Left ventricle myocardium superior (tissue), 1 donor: ENCODE measurements at regions not wholly inside any gene's neighbourhood (a gene's known extent, or its start where the extent isn't known, plus 50 kb on each side); places are given as distances from the start of the nearest gene placed in this dataset.
"Not testable (repeated sequence)": the region's sequence is repeated elsewhere in the genome, so short reads cannot be mapped to it uniquely, and the experiment has no call there.

Experiments used
- ATAC-seq: fragments of 200-7000 bp; cut with Tn5 transposase; one replicate; pipeline ENCODE4 v1.9.1; 2020; ENCODE audit warnings: mild to moderate bottlenecking, moderate library complexity
- DNase-seq: peaks from one replicate; pipeline ENCODE4 v3.0.0-alpha.2; 2020
- intact Hi-C: fragments of 100-400 bp; cut with micrococcal nuclease; formaldehyde crosslinking; loops from one replicate; pipeline ENCODE4 v1.11.0; 2022
- donor health status: DM: no; HTN: yes; CAD: no; lungs with severe emphysema.

DNA sequence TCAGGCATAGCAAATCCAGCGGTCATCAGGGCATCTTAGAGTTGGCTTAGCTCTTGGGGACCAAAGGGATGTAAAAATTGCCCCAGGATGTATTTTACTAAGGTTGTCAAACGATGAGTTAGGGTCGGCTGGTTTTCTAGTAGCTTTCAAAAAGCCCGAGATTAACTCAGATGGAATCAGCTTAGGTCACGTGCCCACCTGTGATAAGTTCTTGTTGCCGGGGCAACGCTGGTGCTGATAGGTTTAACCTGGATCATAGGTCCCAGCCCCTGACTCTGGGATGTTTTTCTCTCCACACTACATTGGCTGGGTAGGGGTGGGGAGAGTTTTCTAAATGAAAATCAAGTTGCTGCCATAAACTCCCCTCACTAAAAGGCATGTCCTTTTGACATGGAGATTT lies 257.3 kb upstream of the SULF2 start:
- intact Hi-C loops: no loop called here
- no peak for ATAC-seq
- DNase-seq: no peak

DNA sequence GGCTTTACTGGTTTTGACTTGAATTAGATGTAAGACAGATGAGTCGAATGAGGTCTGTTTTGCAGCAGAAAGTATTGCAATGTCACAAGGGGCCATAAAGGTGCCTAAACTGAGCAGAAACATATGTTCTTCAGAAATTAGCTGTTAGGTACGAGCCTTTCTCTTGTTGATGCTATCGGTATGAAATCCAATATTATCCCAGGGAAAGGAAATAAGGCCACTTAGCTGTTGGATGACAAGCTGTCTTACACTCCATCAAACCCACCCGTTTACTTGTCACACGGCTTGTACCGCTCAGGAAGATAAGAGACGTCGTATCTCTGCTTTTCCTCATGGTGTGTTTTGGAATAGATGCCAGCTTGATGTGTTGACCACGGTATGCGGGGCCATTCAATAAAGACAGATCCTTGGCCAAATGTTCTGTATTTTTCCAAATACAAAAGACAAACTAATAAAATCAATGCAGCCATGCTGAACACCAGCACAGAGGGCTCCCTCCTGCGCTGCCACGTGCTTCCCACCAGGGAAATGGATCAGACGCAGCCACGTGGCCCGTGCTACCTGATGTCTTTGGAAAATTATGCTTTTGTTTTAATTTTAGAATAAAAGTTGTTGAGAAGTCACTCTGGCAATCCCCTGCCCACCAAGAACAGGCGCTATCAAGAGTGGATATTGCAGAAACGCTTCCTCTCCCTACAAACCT lies 255.9 kb upstream of the SULF2 start:
- DNase-seq (no peak), ATAC-seq (no peak)
- intact Hi-C loops: no loop called here

DNA sequence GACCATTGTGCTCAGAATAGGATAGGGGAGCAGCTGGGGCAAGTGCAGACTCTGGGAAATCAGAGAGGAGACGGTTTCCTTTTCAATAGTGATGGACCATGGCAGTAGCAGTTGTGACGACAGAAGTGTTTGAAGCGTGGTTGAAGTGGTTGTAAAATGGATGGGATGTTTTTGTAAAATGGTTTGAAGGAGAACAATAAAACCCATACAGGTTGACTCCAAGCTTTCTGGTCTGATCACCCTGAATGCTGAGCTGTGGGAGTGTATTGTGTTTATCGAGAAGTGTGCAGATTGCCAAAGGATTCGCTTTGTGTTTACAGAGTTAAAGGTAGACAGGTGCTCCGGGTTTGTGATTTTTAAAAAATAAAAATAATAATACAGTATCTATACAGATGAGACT lies 255.2 kb upstream of the SULF2 start:
- intact Hi-C loops: no loop called here
- DNase-seq (no peak), ATAC-seq (no peak)

DNA sequence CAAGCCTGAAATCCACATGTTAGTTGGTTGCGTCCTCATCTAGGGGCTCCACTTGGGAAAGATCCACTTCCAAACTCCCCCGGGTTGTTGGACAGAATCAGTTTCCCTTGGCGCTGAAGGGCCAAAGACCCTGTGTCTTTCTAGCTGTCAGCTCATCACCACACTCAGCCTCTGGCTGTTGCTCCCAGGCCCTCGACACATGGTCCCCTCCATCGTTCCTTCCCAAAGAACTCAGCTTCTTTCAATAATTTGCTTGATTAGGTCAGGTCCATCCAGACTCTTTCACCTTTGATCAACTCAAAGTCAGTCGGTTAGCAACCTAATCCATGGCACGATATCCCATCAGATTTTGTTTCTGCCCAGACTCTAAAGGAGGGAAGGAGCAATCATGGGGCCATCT lies 254.8 kb upstream of the SULF2 start:
- ATAC-seq: no peak
- intact Hi-C loops: no loop called here

DNA sequence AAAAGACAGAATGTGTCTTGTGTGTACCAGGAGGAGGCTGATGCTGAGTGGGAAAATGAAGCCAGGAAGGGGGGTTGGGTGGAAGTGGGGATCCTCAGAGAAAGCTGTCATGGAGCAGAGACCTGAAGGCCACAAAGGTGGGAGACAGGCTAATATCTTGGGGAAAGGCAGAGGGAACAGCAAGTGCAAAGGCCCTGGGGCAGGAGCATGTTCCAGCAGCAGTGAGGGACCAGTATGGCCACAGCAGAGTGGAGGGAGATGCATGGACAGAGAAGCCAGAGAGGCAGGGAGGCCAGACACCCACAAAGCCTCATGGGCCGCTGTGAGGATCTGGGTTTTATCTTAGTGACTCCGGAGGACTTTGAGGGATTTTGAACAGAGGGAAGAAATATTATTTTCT lies 254.2 kb upstream of the SULF2 start:
- intact Hi-C loops: no loop called here
- no peak for DNase-seq
- no peak for ATAC-seq

More for the DNA sequence above, 254.8 kb upstream of the SULF2 start:
- DNase-seq: no peak

DNA sequence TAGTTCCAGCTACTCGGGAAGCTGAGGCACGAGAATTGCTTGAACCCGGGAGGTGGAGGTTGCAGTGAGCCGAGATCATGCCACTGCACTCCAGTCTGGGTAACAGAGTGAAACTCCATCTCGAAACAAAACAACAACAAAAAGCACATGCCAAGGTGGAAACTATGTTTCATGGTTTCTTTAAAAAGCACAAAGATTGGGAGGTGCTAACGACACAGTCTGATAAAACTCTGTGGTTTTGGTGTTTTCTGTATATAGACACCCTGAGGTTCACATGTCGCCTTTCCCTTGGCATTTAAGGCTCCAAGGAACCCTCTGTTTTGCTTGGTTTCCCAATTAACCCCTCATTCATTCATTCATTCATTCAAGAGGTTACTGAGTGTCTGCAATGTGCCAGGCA lies 253.4 kb upstream of the SULF2 start:
- intact Hi-C loops: no loop called here
- DNase-seq: no peak

DNA sequence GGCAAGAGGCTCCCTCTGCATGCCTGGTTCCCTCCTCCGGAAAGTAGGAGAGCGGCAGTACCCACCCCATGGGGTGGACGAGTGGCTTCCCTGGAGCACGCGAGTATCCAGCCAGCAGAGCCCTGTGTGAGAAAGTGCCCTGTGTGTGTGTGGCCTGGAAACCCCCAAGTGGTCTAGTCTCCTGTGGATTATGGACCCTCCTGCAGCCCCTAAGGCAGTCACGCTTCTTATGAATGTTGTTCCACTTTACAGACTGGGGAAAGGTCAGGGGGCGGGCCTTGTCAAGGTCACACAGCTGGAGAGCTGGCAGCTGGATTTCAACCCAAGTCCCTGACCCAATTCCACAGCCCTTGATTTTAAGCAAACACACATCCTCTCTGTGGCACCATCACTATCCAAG lies 252.5 kb upstream of the SULF2 start:
- DNase-seq, ATAC-seq, intact Hi-C loops: not testable (repeated sequence)

More for the DNA sequence above, 253.4 kb upstream of the SULF2 start:
- ATAC-seq: no peak

DNA sequence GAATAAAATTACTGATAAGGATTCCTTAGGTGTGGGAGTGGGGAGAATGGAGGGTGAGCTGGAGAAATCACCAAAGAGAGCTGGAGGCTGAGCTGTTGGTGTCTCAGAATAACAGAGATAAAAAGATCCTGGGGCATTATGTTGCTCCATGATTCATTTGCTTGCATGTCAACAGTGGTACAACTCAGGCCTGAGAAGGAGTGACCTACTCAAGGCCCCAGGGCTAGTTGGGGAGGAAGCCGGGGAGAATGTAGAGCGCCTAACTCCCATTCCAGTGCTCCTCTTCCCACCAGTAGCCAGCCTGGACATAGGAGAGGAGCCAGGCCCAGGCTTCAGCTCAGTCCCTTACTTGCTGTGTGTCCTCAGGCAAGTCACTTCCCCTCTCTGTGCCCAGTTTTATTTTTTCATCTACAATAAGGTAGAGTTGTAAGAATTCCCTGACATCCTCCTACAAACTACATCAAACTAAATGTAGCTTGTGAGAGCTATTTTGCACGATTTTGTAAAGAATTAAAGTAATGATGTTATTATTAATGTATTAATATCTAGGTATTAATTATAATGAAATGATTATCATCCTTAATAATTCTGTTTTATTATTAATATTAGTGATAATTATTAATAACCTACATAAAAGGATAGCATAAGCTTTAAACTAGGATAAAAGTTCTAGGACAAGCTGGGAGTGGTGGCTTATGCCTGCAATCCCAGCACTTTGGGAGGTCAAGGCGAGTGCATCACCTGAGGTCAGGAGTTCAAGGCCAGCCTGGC lies 250.9 kb upstream of the SULF2 start:
- DNase-seq (no peak), ATAC-seq (no peak)
- intact Hi-C loops: no loop called here

DNA sequence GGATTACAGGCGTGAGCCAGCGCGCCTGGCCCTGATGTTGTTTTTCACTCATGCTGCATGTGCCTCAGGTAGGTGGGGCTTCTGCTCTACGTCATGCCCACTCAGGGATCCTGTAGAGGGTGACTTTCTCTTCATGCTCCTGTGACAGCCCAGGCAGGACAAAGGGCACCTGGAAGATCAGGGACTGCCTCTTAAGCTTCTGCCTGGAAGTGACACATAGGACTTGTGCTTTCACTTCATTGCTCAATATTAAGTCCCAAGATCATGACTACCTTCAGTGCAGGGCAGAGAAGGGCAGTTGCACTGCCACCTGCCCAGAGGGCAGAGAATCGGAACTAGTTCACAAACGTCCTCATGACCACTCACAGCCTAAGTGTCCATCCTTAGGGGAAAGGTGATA lies 249.5 kb upstream of the SULF2 start:
- ATAC-seq: no peak
- no peak for DNase-seq
- intact Hi-C loops: no loop called here

DNA sequence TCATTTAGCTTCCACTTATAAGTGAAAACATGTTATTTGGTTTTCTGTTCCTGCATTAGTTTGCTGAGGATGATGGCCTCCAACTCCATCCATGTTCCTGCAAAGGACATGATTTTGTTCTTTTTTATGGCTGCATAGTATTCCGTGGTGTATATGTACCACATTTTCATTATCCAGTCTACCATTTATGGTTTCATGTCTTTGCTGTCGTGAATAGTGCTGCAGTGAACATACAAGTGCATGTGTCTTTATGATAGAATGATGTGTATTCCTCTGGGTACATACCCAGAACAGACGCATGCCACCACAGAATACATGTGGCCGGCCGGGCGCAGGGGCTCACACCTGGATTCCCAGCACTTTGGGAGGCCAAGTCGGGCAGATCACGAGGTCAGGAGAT lies 247.7 kb upstream of the SULF2 start:
- DNase-seq, ATAC-seq, intact Hi-C loops: not testable (repeated sequence)

DNA sequence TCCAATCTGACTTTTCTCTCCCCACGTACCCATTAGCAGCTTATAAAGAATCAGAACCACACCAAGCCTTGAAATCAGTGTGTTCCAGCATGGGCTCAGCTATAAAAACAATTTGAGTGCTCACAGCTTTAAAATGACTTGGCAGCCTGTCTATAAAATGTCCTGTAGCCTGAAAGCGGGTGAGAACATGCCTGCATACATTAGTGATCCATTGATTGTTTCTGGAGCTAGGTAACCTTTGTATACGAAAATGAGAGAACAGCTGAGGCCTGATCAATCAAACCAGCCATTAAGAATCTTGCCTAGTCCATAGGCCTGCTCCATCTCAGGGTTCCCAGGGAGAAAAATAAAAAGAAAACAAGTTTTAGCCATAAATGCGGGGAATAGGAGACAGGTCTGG lies 245.8 kb upstream of the SULF2 start:
- intact Hi-C loops: no loop called here
- no peak for DNase-seq
- ATAC-seq: no peak

DNA sequence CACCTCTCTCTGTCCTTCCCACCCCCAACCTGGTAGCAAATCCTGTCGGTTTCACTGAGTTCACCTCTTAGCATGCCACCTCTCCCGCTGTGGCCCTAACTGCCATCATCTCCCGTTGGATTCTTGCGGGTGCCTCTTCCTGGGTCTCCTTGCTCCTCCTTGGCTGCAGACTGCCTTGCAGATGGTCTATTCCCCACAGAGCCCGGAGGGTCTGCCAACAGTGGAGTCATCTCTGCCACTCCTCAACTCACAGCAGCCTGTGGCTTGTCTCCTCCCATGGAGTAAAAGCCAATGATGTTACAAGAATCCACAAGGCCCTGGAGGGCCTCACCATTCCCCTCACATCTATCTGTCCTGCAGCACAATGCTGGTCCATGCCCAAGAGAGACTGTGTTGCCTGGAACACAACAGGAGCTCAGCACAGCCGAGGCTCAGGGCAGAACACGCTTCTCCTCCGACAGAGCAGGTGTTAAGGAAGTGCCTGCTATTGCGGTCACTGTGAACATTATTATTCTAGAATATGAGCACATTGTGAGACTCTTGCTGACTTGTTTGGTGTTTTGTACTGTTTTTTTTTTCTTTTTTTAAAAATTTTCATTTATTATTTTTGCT lies 241.8 kb upstream of the SULF2 start:
- DNase-seq (no peak), ATAC-seq (no peak)
- intact Hi-C loops: no loop called here

DNA sequence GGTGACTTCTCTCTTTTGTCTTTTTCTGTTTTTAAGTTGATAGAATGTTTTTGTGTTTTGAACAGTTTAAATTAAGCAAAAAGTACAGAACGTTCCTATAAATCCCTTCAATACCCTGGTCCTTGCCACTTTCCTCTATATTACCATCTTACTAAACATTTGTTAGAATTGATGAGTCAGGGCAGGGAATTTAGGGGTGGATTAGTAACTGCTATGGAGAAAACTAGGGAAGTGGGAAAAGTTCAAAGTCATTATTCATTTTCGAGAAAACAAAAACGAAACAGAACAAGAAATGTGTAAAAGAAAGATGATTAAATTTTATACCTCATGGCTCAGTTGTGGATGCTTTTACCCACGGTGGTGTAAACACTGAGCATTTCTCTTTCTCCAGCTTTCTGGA lies 240.4 kb upstream of the SULF2 start:
- DNase-seq (no peak), ATAC-seq (no peak)
- intact Hi-C loops: no loop called here

DNA sequence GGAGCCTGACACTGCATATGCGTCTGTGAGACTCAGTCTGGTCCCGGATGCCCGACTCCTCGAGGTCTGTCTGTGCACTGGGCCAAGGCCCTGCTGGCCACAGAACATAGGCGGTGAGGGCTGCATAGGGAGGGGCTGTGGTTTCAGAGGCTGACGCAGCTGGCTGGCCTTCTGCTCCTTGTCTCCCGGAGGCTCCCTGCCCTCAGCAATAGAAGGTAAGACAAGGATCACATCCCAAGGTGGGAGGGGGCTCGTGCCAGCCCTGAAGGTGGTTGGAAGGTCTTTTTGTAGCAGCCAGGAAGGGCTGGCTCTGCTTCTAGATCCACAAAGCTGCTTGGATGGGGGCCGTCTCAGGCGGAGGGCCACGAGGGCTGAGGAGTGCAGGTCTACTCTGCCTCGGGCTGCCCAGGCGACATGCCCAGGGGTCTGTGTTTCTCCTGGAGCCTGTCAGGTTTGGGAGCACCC lies 239.8 kb upstream of the SULF2 start:
- DNase-seq (peak; percentile 45), ATAC-seq (peak; percentile 51)
- intact Hi-C loops: no loop called here

DNA sequence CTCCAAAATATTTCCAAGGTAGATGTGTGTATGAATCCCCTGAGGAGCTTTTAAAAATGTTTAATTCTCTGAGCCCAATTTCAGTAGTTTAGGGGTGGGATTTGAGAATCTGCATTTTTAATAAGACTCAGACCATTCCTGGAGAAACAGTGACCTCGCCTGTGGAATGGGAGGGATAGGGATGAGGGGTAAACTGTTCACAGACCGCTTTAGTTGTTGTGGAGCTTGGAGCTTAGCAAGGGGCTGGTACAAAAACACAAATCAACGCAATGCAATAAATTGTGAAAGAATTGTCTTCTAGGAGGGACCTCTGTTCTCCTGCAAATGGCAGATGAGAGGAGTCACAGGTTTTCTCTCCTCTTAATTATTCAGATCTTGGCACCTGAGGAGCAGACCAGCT lies 239.3 kb upstream of the SULF2 start:
- intact Hi-C loops: no loop called here
- no peak for ATAC-seq

DNA sequence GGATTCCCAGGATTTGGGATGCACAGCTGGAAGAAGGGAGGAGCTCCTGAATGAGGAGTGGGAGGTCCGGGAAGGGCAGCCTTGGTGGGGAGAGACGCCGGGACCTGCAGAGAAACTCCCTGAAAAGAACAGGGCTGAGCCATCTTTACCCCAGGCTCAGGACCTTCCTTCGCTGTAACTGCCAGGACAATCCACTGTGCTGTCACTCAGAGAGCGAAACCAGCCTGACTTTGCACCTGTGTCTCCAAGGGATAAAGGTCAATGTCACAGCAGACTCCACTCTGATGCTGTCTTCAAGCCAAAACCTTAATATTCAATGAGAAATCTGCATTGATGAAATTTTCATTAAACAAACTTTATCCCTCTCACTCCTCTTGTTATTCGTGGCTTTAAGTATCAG lies 235.4 kb upstream of the SULF2 start:
- DNase-seq, ATAC-seq, intact Hi-C loops: not testable (repeated sequence)

More for the DNA sequence above, 239.3 kb upstream of the SULF2 start:
- no peak for DNase-seq

DNA sequence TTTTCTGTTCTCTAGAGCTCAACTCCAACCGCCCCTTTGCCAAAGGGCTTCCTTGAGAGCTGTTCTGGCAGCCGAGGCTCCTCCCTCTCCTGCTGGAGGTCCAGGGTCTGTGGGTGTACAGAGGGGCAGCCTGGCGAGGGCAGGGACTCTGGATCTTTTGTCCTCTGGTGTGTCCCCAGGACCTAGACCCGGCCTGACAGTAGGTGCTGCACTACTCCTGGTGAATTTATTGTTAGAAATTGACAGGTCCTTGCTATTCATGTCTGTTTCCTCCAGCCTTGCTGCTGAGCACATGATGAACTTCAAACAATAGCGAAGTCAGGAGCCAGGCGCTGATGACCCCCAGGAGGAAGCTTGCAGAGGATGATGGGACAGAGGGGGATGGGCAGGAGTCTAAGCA lies 234.7 kb upstream of the SULF2 start:
- ATAC-seq (no peak), DNase-seq (no peak)
- intact Hi-C loops: no loop called here

DNA sequence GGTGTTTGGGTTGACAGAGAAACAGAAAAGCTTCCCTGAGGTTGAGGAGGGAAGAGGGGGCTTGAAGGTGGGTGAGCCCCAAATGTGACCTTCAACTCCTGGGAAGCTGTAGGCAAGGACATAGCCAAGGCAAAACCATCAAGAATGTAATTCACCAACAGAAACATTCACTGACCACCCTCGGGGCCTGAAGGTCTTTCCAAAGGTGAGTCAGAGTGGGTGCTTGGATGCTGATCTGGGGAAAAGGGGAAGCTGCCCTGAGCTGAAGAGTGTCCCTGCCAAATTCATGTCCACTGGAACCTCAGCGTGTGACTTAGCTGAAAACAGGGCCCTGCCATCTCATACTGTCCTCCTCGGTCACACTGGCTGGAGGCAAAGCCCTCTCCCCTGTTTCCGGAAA lies 234.2 kb upstream of the SULF2 start:
- DNase-seq (no peak), ATAC-seq (no peak)
- intact Hi-C loops: no loop called here

DNA sequence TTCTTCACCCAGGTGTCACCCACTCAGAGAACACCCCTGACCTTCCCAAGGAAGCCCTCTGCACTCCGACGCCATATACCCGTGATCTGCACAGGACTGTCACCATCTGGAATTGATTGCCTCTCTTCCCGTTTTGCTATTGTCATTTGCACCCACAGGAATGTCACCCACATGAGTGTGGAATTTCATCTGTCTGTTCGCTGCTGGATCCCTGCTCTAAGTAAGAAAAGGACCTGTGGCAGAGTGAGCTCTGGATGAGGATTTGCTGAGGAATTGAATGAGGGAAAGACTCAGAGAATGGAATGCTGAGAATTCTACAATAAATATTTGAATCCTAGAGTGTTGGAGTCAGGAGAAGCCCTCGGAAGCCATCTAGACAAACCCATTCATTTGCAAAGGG lies 233.6 kb upstream of the SULF2 start:
- DNase-seq, ATAC-seq, intact Hi-C loops: not testable (repeated sequence)

DNA sequence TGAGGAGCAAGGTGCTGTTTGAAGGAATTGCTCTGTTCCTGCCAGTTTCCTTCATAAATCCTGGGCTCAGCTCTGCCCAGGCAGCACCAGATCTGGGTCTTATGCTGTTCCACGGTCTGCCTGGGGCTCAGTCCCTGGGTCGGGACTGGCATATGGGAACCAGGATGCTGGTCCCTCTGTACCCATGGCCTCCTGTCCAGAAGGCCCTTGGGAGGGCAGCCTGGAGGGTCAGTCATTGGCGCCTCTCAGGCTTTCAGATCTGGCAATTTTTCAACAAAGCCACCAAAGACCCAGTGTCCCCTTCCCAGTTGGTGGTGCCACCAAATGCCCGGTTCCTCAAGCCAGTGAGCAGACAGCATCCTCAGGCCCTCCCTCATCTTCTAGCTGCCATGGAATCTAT lies 232.7 kb upstream of the SULF2 start:
- ATAC-seq: no peak
- intact Hi-C loops: no loop called here
- no peak for DNase-seq
